NCI-H1092 treated with DMSO at 0.1 percent for 48 hours (cell line): ENCODE measurements at regions not wholly inside any gene's neighbourhood (a gene's known extent, or its start where the extent isn't known, plus 50 kb on each side); places are given as distances from the start of the nearest gene placed in this dataset.
"Not testable (repeated sequence)": the region's sequence is repeated elsewhere in the genome, so short reads cannot be mapped to it uniquely, and the experiment has no call there.

Source experiments
- DNase-seq: peaks from one replicate; lab custom pipeline; 2025; lab: John Stamatoyannopoulos, UW

- DNase-seq = no peak
Measured at GRCh38 chr6:17012421-17013225, 89.2 kb upstream of the STMND1 start.

- no peak for DNase-seq
Measured at GRCh38 chr6:17011985-17012384, 89.9 kb upstream of the STMND1 start.

- DNase-seq = no peak
Measured at GRCh38 chr6:17007749-17008148, 94.1 kb upstream of the STMND1 start.

GRCh38 chr6:17006543-17006942 lies 95.3 kb upstream of the STMND1 start:
- DNase-seq = no peak

GRCh38 chr6:17004269-17004668 lies 97.6 kb upstream of the STMND1 start:
- no peak for DNase-seq

- DNase-seq = no peak
Measured at GRCh38 chr6:17002123-17002522, 99.7 kb upstream of the STMND1 start.

- no peak for DNase-seq
Measured at GRCh38 chr6:17001188-17001587, 100.7 kb upstream of the STMND1 start.

GRCh38 chr6:16999491-17000436 lies 102.1 kb upstream of the STMND1 start:
- no peak for DNase-seq

GRCh38 chr6:16998461-16998860 lies 103.4 kb upstream of the STMND1 start:
- DNase-seq = no peak

GRCh38 chr6:16995511-16996250 lies 106.2 kb upstream of the STMND1 start:
- no peak for DNase-seq

- DNase-seq = no peak
Measured at GRCh38 chr6:16993396-16993795, 108.5 kb upstream of the STMND1 start.

GRCh38 chr6:16991981-16992629 lies 109.7 kb upstream of the STMND1 start:
- DNase-seq = no peak

- not testable (repeated sequence) for DNase-seq
Measured at GRCh38 chr6:16989976-16990375, 111.9 kb upstream of the STMND1 start.

GRCh38 chr6:16989382-16989781 lies 112.5 kb upstream of the STMND1 start:
- no peak for DNase-seq

- no peak for DNase-seq
Measured at GRCh38 chr6:16987996-16988395, 113.9 kb upstream of the STMND1 start.

GRCh38 chr6:16985513-16986284 lies 116.2 kb upstream of the STMND1 start:
- no peak for DNase-seq

- no peak for DNase-seq
Measured at GRCh38 chr6:16982807-16983206, 119.0 kb upstream of the STMND1 start.

- no peak for DNase-seq
Measured at GRCh38 chr6:16979677-16980370, 122.0 kb upstream of the STMND1 start.

- DNase-seq = no peak
Measured at GRCh38 chr6:16978686-16979085, 123.2 kb upstream of the STMND1 start.
